BLaER1 treated with 17β-estradiol and CSF1 and Interleukin-3, amounts not matched to agents 10 nM and 100 nM (cell line): ENCODE measurements at regions not wholly inside any gene's neighbourhood (a gene's known extent, or its start where the extent isn't known, plus 50 kb on each side); places are given as distances from the start of the nearest gene placed in this dataset.

ENCODE experiments used
- H3K27ac ChIP-seq, 11 experiments: shearing (Covaris generic); formaldehyde crosslinking; 2 replicates each; pipeline ENCODE4 v1.8.1; 2022
- H3K27me3 ChIP-seq, 11 experiments: shearing (Covaris generic); formaldehyde crosslinking; 2 replicates each; pipeline ENCODE4 v1.8.1; 2022
- H3K36me3 ChIP-seq, 11 experiments: shearing (Covaris generic); formaldehyde crosslinking; 2 replicates each; pipeline ENCODE4 v1.8.1; 2022
- H3K4me1 ChIP-seq, 10 experiments: shearing (Covaris generic); formaldehyde crosslinking; 2 replicates each; pipeline ENCODE4 v1.8.1; 2022
- H3K4me2 ChIP-seq, 11 experiments: shearing (Covaris generic); formaldehyde crosslinking; 2 replicates each; pipeline ENCODE4 v1.8.1; 2022
- H3K4me3 ChIP-seq, 10 experiments: shearing (Covaris generic); formaldehyde crosslinking; 2 replicates each; pipeline ENCODE4 v1.8.1; 2022
- H3K9ac ChIP-seq, 11 experiments: shearing (Covaris generic); formaldehyde crosslinking; 2 replicates each; pipeline ENCODE4 v1.8.1; 2022
- H3K9me3 ChIP-seq, 11 experiments: shearing (Covaris generic); formaldehyde crosslinking; replicated peaks in 1 of 11; 2 replicates each; pipeline ENCODE4 v1.8.1; 2022
- H4K20me1 ChIP-seq, 11 experiments: shearing (Covaris generic); formaldehyde crosslinking; 2 replicates each; pipeline ENCODE4 v1.8.1; 2022
- Cebpa-rat ChIP-seq, 11 experiments: shearing (Covaris generic); IDR thresholded peaks; 2 replicates each; pipeline ENCODE4 v1.8.1; 2022

DNA sequence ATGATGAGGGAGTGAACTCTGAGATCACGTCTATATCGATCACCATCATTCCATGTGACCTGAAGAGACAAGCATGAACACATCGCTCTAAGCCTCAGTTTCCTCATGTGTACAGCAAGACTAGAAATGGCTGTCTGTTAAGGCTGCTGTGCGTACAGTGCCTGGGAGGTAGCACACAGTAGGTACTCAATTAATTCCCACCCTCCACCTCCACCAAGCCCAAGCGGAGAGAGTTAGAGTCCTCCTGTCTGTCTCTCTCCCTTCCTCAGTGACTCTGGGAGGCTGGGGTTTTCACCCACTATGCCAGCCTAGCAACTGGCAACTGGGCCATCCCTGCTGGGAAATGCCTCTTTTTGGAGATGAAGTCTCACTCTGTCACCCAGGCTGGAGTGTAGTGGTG lies 318.3 kb upstream of the CCL2 start:
- H3K27ac ChIP-seq, result no peak overlapping the region
- TF ChIP-seq Cebpa-rat (IDR thresholded peaks at IDR 0.05), result no peak
- no peaks in the 10 kb centered on the region for H3K36me3 ChIP-seq
- no peaks in the 10 kb centered on the region for H3K27me3 ChIP-seq
- peaks cover 0 to 8% (median 0%) of the 10 kb centered on the region in 11 experiments; a peak in 2 of 22 replicates for H4K20me1 ChIP-seq
- no peaks in the 10 kb centered on the region; a peak in 1 of 20 replicates for H3K4me1 ChIP-seq
- H3K4me2 ChIP-seq, result no peak overlapping the region
- no peak overlapping the region for H3K4me3 ChIP-seq
- H3K9ac ChIP-seq, result no peak overlapping the region
- no peaks in the 10 kb centered on the region for H3K9me3 ChIP-seq

- H3K4me2 ChIP-seq, result no peak overlapping the region
- H3K9me3 ChIP-seq, result no peaks in the 10 kb centered on the region
- H3K9ac ChIP-seq, result no peak overlapping the region
- H3K4me3 ChIP-seq, result no peak overlapping the region
- H3K4me1 ChIP-seq, result no peaks in the 10 kb centered on the region; a peak in 1 of 20 replicates
- H4K20me1 ChIP-seq, result peaks cover 0 to under 1% (median 0%) of the 10 kb centered on the region in 11 experiments; a peak in 1 of 22 replicates
- no peak for TF ChIP-seq Cebpa-rat (IDR thresholded peaks at IDR 0.05)
- no peaks in the 10 kb centered on the region for H3K27me3 ChIP-seq
- no peaks in the 10 kb centered on the region for H3K36me3 ChIP-seq
- no peak overlapping the region for H3K27ac ChIP-seq
Observed at GRCh38 chr17:33939959-33940358, 315.1 kb upstream of the CCL2 start.

DNA sequence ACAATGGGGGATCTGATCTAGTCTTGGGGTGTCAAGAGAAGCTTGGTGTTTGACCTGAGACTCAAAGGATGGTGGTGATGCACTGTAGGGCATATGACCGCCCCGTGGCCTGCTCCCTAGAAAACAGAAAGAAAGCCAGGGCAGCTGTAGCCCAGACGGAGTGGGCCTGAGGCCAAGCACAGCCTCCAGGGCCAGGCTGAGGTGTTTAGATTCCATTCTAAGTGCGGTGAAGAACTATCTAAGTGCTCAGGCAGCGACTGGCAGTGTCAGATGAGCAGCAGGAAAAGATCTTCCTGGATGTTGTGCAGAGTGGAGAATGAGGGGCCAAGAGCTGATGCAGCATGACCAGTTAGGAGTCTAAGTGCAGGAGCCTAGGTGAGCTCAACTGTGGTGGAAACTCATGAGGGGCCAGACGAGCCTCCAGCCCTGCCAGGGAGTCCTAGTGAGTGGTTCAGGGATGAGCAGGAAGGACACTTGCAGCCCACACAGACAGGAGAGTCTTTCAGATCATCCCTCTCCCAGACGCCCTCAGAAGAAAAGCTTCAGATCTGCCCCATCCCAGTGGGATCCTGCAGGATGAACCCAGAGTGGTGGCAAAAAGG lies 314.2 kb upstream of the CCL2 start:
- Histone ChIP-seq H3K4me1 (no peaks in the 10 kb centered on the region; a peak in 1 of 20 replicates), H3K4me3 (no peak overlapping the region), H3K9me3 (no peaks in the 10 kb centered on the region), H3K36me3 (no peaks in the 10 kb centered on the region), H3K4me2 (no peak overlapping the region), H4K20me1 (no peaks in the 10 kb centered on the region), H3K27me3 (no peaks in the 10 kb centered on the region), H3K27ac (no peak overlapping the region), H3K9ac (no peak overlapping the region)
- TF ChIP-seq Cebpa-rat (IDR thresholded peaks at IDR 0.05), result no peak

GRCh38 chr17:33941744-33942143 lies 313.3 kb upstream of the CCL2 start:
- Histone ChIP-seq H3K9ac (no peak overlapping the region), H3K27ac (no peak overlapping the region), H3K4me3 (no peak overlapping the region), H4K20me1 (no peaks in the 10 kb centered on the region), H3K27me3 (no peaks in the 10 kb centered on the region), H3K9me3 (no peaks in the 10 kb centered on the region), H3K4me2 (no peak overlapping the region), H3K36me3 (no peaks in the 10 kb centered on the region), H3K4me1 (no peaks in the 10 kb centered on the region; a peak in 1 of 20 replicates)
- TF ChIP-seq Cebpa-rat (IDR thresholded peaks at IDR 0.05), result no peak

- Histone ChIP-seq H3K4me3 (no peak overlapping the region), H3K36me3 (no peaks in the 10 kb centered on the region), H3K9me3 (no peaks in the 10 kb centered on the region), H3K4me1 (no peaks in the 10 kb centered on the region; a peak in 1 of 20 replicates), H4K20me1 (no peaks in the 10 kb centered on the region), H3K27me3 (no peaks in the 10 kb centered on the region), H3K9ac (no peak overlapping the region), H3K4me2 (no peak overlapping the region), H3K27ac (no peak overlapping the region)
- TF ChIP-seq Cebpa-rat (IDR thresholded peaks at IDR 0.05), result no peak
Observed at GRCh38 chr17:33942414-33942813, 312.7 kb upstream of the CCL2 start.

DNA sequence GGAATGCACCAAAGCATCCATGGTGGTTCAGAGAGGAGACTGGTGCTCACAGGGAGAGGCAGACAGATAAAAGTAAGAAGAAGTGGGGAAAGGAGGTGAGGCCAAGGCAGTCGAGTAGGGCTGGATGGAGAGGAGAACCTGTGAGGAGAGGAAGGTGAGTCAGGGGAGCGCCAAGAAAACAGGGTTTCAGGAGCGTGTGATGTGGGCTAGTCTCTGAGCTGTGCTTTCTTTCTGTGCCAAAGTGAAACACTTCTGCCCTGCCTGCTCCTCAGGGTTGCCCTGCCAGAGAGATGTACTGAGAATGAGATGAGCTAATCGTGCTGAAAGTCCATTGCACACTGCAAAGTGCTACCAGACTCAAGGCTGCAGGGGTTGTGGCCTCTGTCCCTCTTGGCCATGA lies 310.7 kb upstream of the CCL2 start:
- H3K9me3 ChIP-seq, result no peaks in the 10 kb centered on the region
- H3K27ac ChIP-seq, result no peak overlapping the region
- no peak overlapping the region for H3K4me2 ChIP-seq
- no peaks in the 10 kb centered on the region for H4K20me1 ChIP-seq
- H3K27me3 ChIP-seq, result no peaks in the 10 kb centered on the region
- no peaks in the 10 kb centered on the region for H3K36me3 ChIP-seq
- H3K9ac ChIP-seq, result no peak overlapping the region
- TF ChIP-seq Cebpa-rat (IDR thresholded peaks at IDR 0.05), result no peak
- H3K4me1 ChIP-seq, result no peaks in the 10 kb centered on the region; a peak in 1 of 20 replicates
- no peak overlapping the region for H3K4me3 ChIP-seq

- H3K27me3 ChIP-seq, result no peaks in the 10 kb centered on the region
- no peaks in the 10 kb centered on the region for H4K20me1 ChIP-seq
- H3K9me3 ChIP-seq, result no peaks in the 10 kb centered on the region
- no peak overlapping the region for H3K4me2 ChIP-seq
- no peak for TF ChIP-seq Cebpa-rat (IDR thresholded peaks at IDR 0.05)
- H3K27ac ChIP-seq, result no peak overlapping the region
- H3K4me1 ChIP-seq, result no peaks in the 10 kb centered on the region; a peak in 1 of 20 replicates
- H3K36me3 ChIP-seq, result no peaks in the 10 kb centered on the region
- H3K9ac ChIP-seq, result no peak overlapping the region
- no peak overlapping the region for H3K4me3 ChIP-seq
Observed at GRCh38 chr17:33944826-33945225, 310.3 kb upstream of the CCL2 start.

GRCh38 chr17:33945646-33946546 lies 309.2 kb upstream of the CCL2 start:
- H4K20me1 ChIP-seq, result no peaks in the 10 kb centered on the region
- H3K4me2 ChIP-seq, result no peak overlapping the region
- H3K36me3 ChIP-seq, result no peaks in the 10 kb centered on the region
- TF ChIP-seq Cebpa-rat (IDR thresholded peaks at IDR 0.05), result no peak
- no peak overlapping the region for H3K9ac ChIP-seq
- H3K9me3 ChIP-seq, result no peaks in the 10 kb centered on the region
- no peak overlapping the region for H3K27ac ChIP-seq
- no peaks in the 10 kb centered on the region for H3K27me3 ChIP-seq
- H3K4me1 ChIP-seq, result no peaks in the 10 kb centered on the region
- H3K4me3 ChIP-seq, result no peak overlapping the region

GRCh38 chr17:33947762-33948161 lies 307.3 kb upstream of the CCL2 start:
- no peaks in the 10 kb centered on the region for H3K27me3 ChIP-seq
- TF ChIP-seq Cebpa-rat (IDR thresholded peaks at IDR 0.05), result no peak
- no peaks in the 10 kb centered on the region for H3K4me1 ChIP-seq
- H3K36me3 ChIP-seq, result no peaks in the 10 kb centered on the region
- H4K20me1 ChIP-seq, result no peaks in the 10 kb centered on the region
- no peaks in the 10 kb centered on the region for H3K9me3 ChIP-seq
- no peak overlapping the region for H3K4me3 ChIP-seq
- no peak overlapping the region for H3K4me2 ChIP-seq
- H3K27ac ChIP-seq, result no peak overlapping the region
- no peak overlapping the region for H3K9ac ChIP-seq

DNA sequence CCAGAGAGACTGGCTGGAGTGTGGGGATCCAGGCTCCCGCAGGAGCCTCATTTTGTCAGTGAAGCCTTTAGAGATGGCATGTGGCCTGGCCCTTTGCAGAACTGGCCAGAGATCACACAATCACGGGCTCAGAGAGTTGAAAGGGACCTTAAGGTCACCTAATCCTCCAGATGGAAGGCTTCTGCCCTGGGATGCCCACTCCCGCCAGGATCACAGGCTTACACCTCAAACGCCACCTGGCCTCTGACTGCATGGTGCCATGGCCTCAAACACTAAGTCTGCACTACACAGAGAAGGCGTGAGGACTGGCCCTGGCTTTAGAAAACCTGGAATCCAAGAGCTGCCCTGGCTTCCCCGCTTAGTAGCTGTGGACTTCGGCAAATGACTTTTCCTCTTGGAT lies 306.8 kb upstream of the CCL2 start:
- H3K4me2 ChIP-seq, result no peak overlapping the region
- TF ChIP-seq Cebpa-rat (IDR thresholded peaks at IDR 0.05), result no peak
- no peaks in the 10 kb centered on the region for H3K36me3 ChIP-seq
- peaks cover 0 to 1% (median under 1%) of the 10 kb centered on the region in 10 experiments; a peak in 8 of 20 replicates for H3K4me1 ChIP-seq
- no peak overlapping the region for H3K27ac ChIP-seq
- no peak overlapping the region for H3K9ac ChIP-seq
- H3K27me3 ChIP-seq, result no peaks in the 10 kb centered on the region
- no peaks in the 10 kb centered on the region for H3K9me3 ChIP-seq
- H4K20me1 ChIP-seq, result no peaks in the 10 kb centered on the region
- no peak overlapping the region for H3K4me3 ChIP-seq
